Gastrocnemius medialis (tissue), 4 donors: ENCODE measurements at regions not wholly inside any gene's neighbourhood (a gene's known extent, or its start where the extent isn't known, plus 50 kb on each side); places are given as distances from the start of the nearest gene placed in this dataset.

Experiments
- POLR2A ChIP-seq, 2 donors: fragments of 450-650 bp; IDR thresholded peaks; one replicate each; pipeline ENCODE4 v1.6.1; 2017; ENCODE audit warnings: antibody characterized with exemption in 2 of 2, mild to moderate bottlenecking in 2 of 2, moderate library complexity in 2 of 2
- TF ChIP-seq, protein P1 (sequence below), 5 experiments: fragments of 450-650 bp in 3 of 5; fragments of 200-600 bp in 2 of 5; sonication (generic) in 2 of 5; IDR thresholded peaks in 4 of 5; conservative IDR thresholded peaks in 1 of 5; 1 replicate in 4 of 5; 2 replicates in 1 of 5; pipeline ENCODE4 v1.5.1; 2016 to 2019; ENCODE audit warnings: antibody characterized with exemption in 5 of 5, mild to moderate bottlenecking in 3 of 5, moderate library complexity in 3 of 5

- TF ChIP-seq, protein P1, sequence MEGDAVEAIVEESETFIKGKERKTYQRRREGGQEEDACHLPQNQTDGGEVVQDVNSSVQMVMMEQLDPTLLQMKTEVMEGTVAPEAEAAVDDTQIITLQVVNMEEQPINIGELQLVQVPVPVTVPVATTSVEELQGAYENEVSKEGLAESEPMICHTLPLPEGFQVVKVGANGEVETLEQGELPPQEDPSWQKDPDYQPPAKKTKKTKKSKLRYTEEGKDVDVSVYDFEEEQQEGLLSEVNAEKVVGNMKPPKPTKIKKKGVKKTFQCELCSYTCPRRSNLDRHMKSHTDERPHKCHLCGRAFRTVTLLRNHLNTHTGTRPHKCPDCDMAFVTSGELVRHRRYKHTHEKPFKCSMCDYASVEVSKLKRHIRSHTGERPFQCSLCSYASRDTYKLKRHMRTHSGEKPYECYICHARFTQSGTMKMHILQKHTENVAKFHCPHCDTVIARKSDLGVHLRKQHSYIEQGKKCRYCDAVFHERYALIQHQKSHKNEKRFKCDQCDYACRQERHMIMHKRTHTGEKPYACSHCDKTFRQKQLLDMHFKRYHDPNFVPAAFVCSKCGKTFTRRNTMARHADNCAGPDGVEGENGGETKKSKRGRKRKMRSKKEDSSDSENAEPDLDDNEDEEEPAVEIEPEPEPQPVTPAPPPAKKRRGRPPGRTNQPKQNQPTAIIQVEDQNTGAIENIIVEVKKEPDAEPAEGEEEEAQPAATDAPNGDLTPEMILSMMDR (IDR thresholded peaks at IDR 0.05 in 4 of 5, conservative IDR thresholded peaks at IDR 0.05 in 1 of 5), result no peak
- no peak for TF ChIP-seq POLR2A (IDR thresholded peaks at IDR 0.05)
Observed at GRCh38 chrX:123121241-123121640, 62.8 kb upstream of the GRIA3 start.
